NB4 (cell line): ENCODE measurements at regions not wholly inside any gene's neighbourhood (a gene's known extent, or its start where the extent isn't known, plus 50 kb on each side); places are given as distances from the start of the nearest gene placed in this dataset.

ENCODE experiments used
- CTCF ChIP-seq: IDR thresholded peaks from one replicate; pipeline ENCODE4 v1.5.1; 2012; ENCODE audit warnings: low read depth, low read length
- MAX ChIP-seq: IDR thresholded peaks from 2 replicates; pipeline ENCODE4 v1.6.1; 2011; ENCODE audit warnings: low read depth, low read length
- MYC ChIP-seq: IDR thresholded peaks from 2 replicates; pipeline ENCODE4 v1.6.1; 2011; ENCODE audit warnings: low read depth, low read length
- POLR2A ChIP-seq: IDR thresholded peaks from 2 replicates; pipeline ENCODE4 v1.6.1; 2011; ENCODE audit warnings: mild to moderate bottlenecking; ENCODE audit not compliant: insufficient read length; ENCODE audit errors: extremely low read depth

GRCh38 chr3:16079519-16079918 lies 95.0 kb upstream of the GALNT15 start:
- TF ChIP-seq CTCF (no peak), POLR2A (no peak), MAX (no peak), MYC (no peak)
